Astrocyte of the spinal cord (primary cell): ENCODE measurements at regions not wholly inside any gene's neighbourhood (a gene's known extent, or its start where the extent isn't known, plus 50 kb on each side); places are given as distances from the start of the nearest gene placed in this dataset.

ENCODE experiments used
- DNase-seq: peaks from one replicate; pipeline ENCODE4 v3.0.0; 2011; ENCODE audit warnings: low read depth, low spot score
- H3K4me3 ChIP-seq: 2 replicates; pipeline ENCODE4 v1.5.1; 2011; ENCODE audit warnings: low read depth, mild to moderate bottlenecking, low read length, moderate library complexity
- CTCF ChIP-seq: IDR thresholded peaks from 2 replicates; pipeline ENCODE4 v1.5.1; 2012; ENCODE audit warnings: low read depth, mild to moderate bottlenecking, low read length, inconsistent platforms
- in situ Hi-C: cut with HindIII; loops from 2 replicates; pipeline ENCODE4 v1.10.0; 2017; ENCODE audit warnings: low sequenced_read_pairs

GRCh38 chr17:36825951-36826350, 111.3 kb upstream of the LHX1 start:
- DNase-seq = no peak
- in situ Hi-C loops = no loop called here
- no peak for TF ChIP-seq CTCF
- H3K4me3 ChIP-seq = no peak overlapping the region

DNA sequence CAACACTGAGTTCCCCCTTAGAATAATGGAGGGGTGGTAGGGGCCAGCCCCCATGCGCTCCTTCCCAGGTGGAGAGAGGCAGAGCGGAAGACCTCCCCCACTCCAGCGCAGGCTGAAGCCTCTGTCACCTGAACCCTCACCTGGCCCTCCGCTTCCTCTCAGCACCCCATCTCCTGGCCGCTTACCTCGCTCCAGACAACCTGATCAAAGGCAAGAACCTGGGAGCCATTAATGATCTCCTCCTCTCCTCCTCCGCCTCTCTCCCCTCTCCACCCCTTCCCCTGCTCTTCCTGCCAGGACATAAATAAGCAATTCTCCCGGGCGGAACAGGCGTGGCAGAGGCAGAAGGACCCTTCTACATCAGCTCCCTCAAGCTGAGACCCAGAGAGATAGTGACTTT, 110.2 kb upstream of the LHX1 start:
- TF ChIP-seq CTCF = no peak
- DNase-seq = no peak
- H3K4me3 ChIP-seq = no peak overlapping the region
- in situ Hi-C loops = no loop called here

DNA sequence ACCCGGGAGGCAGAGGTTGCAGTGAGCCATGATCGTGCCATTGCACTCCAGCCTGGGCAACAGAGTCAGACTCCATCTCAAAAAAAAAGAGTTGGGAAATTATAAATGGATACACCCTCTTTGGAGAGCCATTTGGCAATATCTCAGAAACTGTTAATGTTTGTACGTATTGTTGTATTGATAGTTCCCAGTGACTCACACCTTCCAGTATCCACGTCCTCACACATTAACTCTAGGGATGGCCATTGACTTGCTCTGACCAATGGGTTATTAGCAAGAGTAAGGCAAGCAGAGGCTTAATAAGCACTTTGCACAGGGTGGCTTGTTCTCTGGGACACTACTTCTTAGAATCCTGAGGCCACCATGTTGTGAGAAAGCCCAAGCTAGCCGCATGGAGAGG, 107.6 kb upstream of the LHX1 start:
- H3K4me3 ChIP-seq = no peak overlapping the region
- DNase-seq = no peak
- in situ Hi-C loops = no loop called here
- TF ChIP-seq CTCF = no peak

DNA sequence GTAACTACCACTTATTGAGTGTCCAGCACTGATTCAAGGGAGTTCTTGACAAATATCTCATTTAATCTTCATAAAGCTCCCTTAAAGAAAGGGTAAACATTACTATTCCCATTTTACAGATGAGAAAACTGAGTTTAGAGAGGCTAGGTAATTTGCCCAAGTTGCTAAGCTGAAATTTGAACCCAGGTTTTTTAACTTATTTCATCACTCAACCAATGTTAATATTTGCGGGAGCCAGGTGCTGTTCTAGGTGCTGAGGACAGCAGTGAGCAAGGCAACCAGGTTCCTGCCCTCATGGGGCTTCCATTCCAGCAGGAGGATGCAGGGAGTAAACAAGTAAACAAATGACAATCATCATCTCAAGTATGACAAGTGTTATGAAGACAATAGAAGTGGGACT, 104.0 kb upstream of the LHX1 start:
- H3K4me3 ChIP-seq = no peak overlapping the region
- in situ Hi-C loops = no loop called here
- no peak for DNase-seq
- no peak for TF ChIP-seq CTCF

- in situ Hi-C loops = no loop called here
- no peak overlapping the region for H3K4me3 ChIP-seq
- TF ChIP-seq CTCF = no peak
- DNase-seq = no peak
Measured at GRCh38 chr17:36835036-36835435, 102.2 kb upstream of the LHX1 start.

DNA sequence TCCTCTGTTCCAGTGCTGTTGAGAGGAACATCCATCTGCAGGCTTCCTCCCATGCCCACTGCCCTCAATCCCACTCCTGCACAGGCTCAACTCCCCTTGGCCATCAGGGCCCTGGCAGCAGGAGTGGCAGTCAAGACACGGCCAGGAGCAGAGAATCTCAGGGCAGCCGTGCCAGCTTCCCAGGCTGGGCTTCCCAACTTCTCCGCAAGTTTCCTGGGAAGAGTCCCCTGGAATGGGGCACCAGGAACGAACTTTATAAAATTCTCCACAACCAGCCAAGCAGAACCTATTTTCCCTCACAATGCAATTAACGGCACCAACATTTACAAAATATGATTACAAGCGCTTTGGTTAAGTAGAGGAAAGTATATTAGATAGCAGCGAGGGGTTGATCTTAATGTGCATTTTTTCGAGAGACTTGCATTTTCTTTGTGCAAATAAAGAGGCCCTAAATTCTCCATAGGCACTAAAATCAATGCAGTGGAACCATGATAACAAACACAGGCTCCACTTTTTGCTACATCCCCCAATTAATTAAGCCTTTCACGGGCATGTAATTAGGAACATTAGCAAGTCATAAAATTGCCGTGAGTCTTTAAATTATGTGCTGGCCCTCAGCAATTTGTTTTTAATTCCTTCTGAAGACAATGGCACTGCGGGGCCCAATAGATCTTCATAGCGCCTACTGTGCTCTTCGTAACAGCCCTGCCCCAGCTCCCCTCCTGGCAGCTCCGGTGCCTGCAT, 99.9 kb upstream of the LHX1 start:
- no peak for TF ChIP-seq CTCF
- in situ Hi-C loops = no loop called here
- H3K4me3 ChIP-seq = no peak overlapping the region
- DNase-seq = no peak

- no peak for DNase-seq
- in situ Hi-C loops = no loop called here
- no peak for TF ChIP-seq CTCF
- no peak overlapping the region for H3K4me3 ChIP-seq
Measured at GRCh38 chr17:36837939-36838272, 99.4 kb upstream of the LHX1 start.
